Loucy (cell line): ENCODE measurements at regions not wholly inside any gene's neighbourhood (a gene's known extent, or its start where the extent isn't known, plus 50 kb on each side); places are given as distances from the start of the nearest gene placed in this dataset.

Experiments
- H2AFZ ChIP-seq: fragments of 200-600 bp; sonication (generic); 2 replicates; pipeline ENCODE4 v1.6.0; 2016; ENCODE audit warnings: antibody characterized with exemption, mild to moderate bottlenecking, low read length, moderate library complexity
- H3F3A ChIP-seq: fragments of 200-600 bp; 2 replicates; pipeline ENCODE4 v1.6.0; 2016; ENCODE audit warnings: antibody characterized with exemption, low read depth, mild to moderate bottlenecking
- H3K27me3 ChIP-seq: fragments of 200-600 bp; sonication (generic); 2 replicates; pipeline ENCODE4 v1.6.1; 2014; ENCODE audit warnings: low read length, mild to moderate bottlenecking; ENCODE audit not compliant: insufficient read depth, poor library complexity, severe bottlenecking
- H3K36me3 ChIP-seq: fragments of 200-600 bp; sonication (generic); 2 replicates; pipeline ENCODE4 v1.6.1; 2016; ENCODE audit warnings: low read length; ENCODE audit not compliant: insufficient read depth
- H3K4me1 ChIP-seq: fragments of 200-600 bp; sonication (generic); 2 replicates; pipeline ENCODE4 v1.5.1; 2014; ENCODE audit warnings: low read length, mild to moderate bottlenecking; ENCODE audit not compliant: insufficient read depth, poor library complexity, severe bottlenecking
- H3K4me2 ChIP-seq: fragments of 200-600 bp; sonication (generic); 2 replicates; pipeline ENCODE4 v1.6.0; 2014; ENCODE audit warnings: antibody characterized with exemption, low read length, low read depth, mild to moderate bottlenecking; ENCODE audit not compliant: poor library complexity, severe bottlenecking
- H3K4me3 ChIP-seq: fragments of 200-600 bp; sonication (generic); 2 replicates; pipeline ENCODE4 v1.5.1; 2014; ENCODE audit warnings: low read length, mild to moderate bottlenecking, mixed read lengths; ENCODE audit not compliant: poor library complexity, severe bottlenecking
- H3K79me2 ChIP-seq: fragments of 200-600 bp; sonication (generic); 2 replicates; pipeline ENCODE4 v1.6.1; 2014; ENCODE audit warnings: low read length; ENCODE audit not compliant: insufficient read depth
- H3K9ac ChIP-seq: fragments of 200-600 bp; sonication (generic); 2 replicates; pipeline ENCODE4 v1.6.0; 2014; ENCODE audit warnings: mild to moderate bottlenecking, low read depth, low read length, moderate library complexity; ENCODE audit not compliant: poor library complexity, severe bottlenecking
- H3K9me2 ChIP-seq: fragments of 200-600 bp; sonication (generic); replicated peaks from 2 replicates; pipeline ENCODE4 v1.6.1; 2016; ENCODE audit warnings: low read depth, low read length, mixed read lengths
- H3K9me3 ChIP-seq: fragments of 200-600 bp; sonication (generic); 2 replicates; pipeline ENCODE4 v1.6.1; 2014; ENCODE audit warnings: mild to moderate bottlenecking, antibody characterized with exemption, low read length, low read depth; ENCODE audit not compliant: insufficient read depth
- H4K20me1 ChIP-seq: fragments of 200-600 bp; sonication (generic); 2 replicates; pipeline ENCODE4 v1.6.0; 2014; ENCODE audit warnings: antibody characterized with exemption, low read length, mild to moderate bottlenecking; ENCODE audit not compliant: insufficient read depth, poor library complexity, severe bottlenecking
- EZH2phosphoT487 ChIP-seq: fragments of 200-600 bp; IDR thresholded peaks from 2 replicates; pipeline ENCODE4 v1.6.1; 2018; ENCODE audit warnings: antibody characterized with exemption, mild to moderate bottlenecking, moderate library complexity, borderline replicate concordance
- TF ChIP-seq, protein P1 (sequence below): fragments of 200-600 bp; sonication (generic); conservative IDR thresholded peaks from 2 replicates; pipeline ENCODE4 v1.5.1; 2014; ENCODE audit warnings: mild to moderate bottlenecking, antibody characterized with exemption, low read length

DNA sequence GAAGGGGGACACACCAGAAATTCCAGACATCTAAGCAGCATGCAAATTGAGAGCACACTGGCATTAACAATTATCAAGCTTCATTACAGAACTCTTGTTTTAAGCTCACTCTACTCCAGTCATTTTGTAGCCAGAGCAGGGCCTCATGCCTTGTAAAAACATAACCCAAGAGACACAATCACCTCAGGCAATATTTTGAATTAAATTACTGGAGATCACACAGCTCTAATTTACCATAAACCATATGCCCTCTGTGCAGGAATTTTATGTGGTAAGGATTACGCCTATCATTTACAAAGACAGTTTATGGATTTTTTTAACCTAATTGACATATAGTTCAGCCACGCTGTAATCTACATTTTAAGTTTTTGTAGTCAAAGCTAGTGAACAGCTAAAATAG lies 414.1 kb upstream of the DDI1 start:
- Histone ChIP-seq H3K4me1 (no peaks in the 10 kb centered on the region), H3K9ac (no peak overlapping the region), H3K79me2 (no peaks in the 10 kb centered on the region), H3K4me2 (no peak overlapping the region), H4K20me1 (no peaks in the 10 kb centered on the region), H3K4me3 (no peak overlapping the region), H3K36me3 (no peaks in the 10 kb centered on the region), H2AFZ (no peak overlapping the region), H3K27me3 (no peaks in the 10 kb centered on the region), H3F3A (no peaks in the 10 kb centered on the region), H3K9me2 (no peaks in the 10 kb centered on the region), H3K9me3 (no peaks in the 10 kb centered on the region)
- TF ChIP-seq, protein P1, sequence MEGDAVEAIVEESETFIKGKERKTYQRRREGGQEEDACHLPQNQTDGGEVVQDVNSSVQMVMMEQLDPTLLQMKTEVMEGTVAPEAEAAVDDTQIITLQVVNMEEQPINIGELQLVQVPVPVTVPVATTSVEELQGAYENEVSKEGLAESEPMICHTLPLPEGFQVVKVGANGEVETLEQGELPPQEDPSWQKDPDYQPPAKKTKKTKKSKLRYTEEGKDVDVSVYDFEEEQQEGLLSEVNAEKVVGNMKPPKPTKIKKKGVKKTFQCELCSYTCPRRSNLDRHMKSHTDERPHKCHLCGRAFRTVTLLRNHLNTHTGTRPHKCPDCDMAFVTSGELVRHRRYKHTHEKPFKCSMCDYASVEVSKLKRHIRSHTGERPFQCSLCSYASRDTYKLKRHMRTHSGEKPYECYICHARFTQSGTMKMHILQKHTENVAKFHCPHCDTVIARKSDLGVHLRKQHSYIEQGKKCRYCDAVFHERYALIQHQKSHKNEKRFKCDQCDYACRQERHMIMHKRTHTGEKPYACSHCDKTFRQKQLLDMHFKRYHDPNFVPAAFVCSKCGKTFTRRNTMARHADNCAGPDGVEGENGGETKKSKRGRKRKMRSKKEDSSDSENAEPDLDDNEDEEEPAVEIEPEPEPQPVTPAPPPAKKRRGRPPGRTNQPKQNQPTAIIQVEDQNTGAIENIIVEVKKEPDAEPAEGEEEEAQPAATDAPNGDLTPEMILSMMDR, result no peak
- no peak for TF ChIP-seq EZH2phosphoT487

DNA sequence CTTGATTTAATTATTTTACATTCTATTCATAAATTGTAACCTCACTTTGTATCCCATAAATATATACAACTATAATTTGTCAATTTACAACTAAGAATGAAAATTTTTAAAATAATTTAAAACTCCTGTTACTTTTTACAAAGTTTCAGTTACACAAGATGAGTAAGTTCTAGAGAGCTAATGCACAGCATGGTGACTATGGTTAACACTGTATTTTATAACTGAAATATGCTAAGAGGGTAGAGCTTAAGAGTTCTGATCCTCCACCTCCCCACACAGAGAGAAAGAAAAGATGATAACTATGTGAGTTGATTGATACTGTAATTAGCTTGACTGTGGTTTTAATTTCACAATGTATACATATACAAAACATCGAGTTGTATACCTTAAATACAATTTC lies 412.5 kb upstream of the DDI1 start:
- no peaks in the 10 kb centered on the region for H4K20me1 ChIP-seq
- H3K4me1 ChIP-seq, result no peaks in the 10 kb centered on the region
- H3K27me3 ChIP-seq, result no peaks in the 10 kb centered on the region
- no peaks in the 10 kb centered on the region for H3K79me2 ChIP-seq
- H3K9me2 ChIP-seq, result no peaks in the 10 kb centered on the region
- no peaks in the 10 kb centered on the region for H3K36me3 ChIP-seq
- H2AFZ ChIP-seq, result no peak overlapping the region
- H3K9me3 ChIP-seq, result no peaks in the 10 kb centered on the region
- no peak overlapping the region for H3K4me3 ChIP-seq
- no peaks in the 10 kb centered on the region for H3F3A ChIP-seq
- H3K9ac ChIP-seq, result no peak overlapping the region
- TF ChIP-seq, protein P1, result no peak
- no peak overlapping the region for H3K4me2 ChIP-seq

DNA sequence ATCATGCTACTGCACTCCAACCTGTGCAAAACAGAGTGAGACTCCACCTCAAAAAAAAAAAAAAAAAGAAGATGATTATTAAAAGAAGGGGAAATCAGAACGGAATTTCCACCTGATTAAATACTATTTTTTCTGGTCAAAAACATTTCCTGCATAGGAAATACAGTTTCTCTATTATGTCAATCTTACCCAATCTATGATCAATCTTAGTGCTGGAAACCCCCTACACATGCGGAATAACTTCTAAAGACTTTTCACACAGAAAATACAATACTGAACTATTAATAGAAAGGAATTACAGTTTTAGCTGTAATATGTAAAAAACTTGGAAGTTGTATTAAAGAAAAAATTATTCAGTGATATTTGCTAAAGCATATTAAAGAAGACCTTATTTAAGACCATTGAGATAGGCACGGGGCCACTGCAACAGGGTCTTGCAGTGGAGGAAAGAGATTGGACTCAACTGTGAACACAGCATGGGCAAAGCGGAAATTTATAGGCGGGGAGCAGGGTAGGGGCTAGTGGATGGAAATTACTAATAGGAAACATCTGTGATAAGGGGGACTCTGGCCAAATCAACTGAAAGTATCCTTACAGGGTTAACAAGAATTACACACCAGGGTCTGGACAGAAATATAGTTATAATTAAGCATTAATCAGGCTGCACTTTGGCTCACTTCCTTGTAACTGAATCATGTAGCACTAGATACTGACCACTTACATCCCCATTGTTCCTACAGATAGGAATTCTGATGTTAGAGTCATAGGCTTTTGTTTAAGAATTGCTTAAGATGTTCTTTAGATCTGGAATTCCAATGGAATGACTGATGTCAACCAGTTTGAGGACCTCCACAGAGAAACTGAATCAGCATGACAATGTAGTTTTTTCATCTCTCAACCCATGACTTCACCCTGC lies 411.5 kb upstream of the DDI1 start:
- Histone ChIP-seq H2AFZ (no peak overlapping the region), H3K9ac (no peak overlapping the region)

More for the DNA sequence above, 411.5 kb upstream of the DDI1 start:
- Histone ChIP-seq H3K4me2 (no peak overlapping the region), H3K9me2 (no peaks in the 10 kb centered on the region), H3K4me1 (no peaks in the 10 kb centered on the region), H3K4me3 (no peak overlapping the region), H4K20me1 (no peaks in the 10 kb centered on the region), H3K9me3 (no peaks in the 10 kb centered on the region), H3F3A (no peaks in the 10 kb centered on the region), H3K27me3 (no peaks in the 10 kb centered on the region), H3K79me2 (no peaks in the 10 kb centered on the region), H3K36me3 (no peaks in the 10 kb centered on the region)
- TF ChIP-seq, protein P1, result no peak
- TF ChIP-seq EZH2phosphoT487, result no peak
